Left renal pelvis (tissue), 4 donors: ENCODE measurements at regions not wholly inside any gene's neighbourhood (a gene's known extent, or its start where the extent isn't known, plus 50 kb on each side); places are given as distances from the start of the nearest gene placed in this dataset.
A peak's percentile ranks its signal among the peaks of the same experiment; 100 is the strongest.

Source experiments
- DNase-seq, 4 donors: peaks; one replicate each; pipeline ENCODE4 v3.0.0-alpha.2; 2013; ENCODE audit warnings: low read depth in 4 of 4, low spot score in 3 of 4

DNA sequence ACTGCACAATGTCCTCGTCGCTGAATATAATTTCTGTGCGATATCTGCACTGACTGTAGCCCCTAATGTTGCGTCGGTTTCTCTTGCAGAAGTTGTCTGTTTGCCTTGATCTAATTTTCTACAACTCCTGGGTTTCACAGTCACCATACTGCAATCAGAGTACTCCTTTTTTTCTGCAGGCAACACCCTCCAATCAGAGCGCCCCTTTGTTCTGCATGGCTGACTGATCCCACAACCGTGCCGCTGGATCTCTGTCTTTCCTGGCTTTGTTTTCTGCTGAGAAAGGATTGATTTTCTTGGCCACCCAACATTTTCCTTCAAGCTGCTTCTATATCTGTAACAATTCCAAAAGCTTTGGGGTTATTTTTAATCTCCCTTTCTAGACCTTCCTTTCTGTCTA lies 182.2 kb upstream of the SMARCA2 start:
- DNase-seq = no peak

DNA sequence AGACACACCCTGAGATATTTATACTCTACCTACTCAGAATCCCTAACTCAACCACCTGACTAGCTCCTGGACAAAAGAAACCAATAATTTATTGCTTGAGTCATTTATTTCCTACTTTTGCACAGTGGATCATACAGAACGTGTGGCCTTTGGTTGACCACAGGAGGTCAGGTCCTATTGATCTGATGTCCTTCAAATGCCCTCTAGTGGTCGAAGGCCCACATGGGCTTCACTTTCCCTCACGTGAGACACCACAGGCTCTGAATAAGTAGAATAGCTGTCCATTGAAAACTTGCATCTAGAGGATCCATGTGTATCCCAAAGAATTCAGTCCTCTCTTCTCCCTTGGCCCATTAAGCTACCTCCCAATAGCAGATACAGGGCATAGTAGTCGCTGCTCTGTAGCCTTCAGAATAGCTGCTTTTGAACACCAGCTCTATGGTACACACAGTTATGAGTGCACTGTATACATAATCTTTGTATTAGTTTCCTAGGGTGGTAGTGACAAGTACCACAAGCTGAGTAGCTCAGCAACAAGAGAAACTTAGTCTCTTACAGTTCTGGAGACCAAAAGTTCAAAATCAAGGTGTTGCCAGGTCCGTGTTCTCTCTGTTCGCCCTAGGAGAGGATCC lies 177.6 kb upstream of the SMARCA2 start:
- peak in 1 of 4 donors; percentile 10 for DNase-seq

DNA sequence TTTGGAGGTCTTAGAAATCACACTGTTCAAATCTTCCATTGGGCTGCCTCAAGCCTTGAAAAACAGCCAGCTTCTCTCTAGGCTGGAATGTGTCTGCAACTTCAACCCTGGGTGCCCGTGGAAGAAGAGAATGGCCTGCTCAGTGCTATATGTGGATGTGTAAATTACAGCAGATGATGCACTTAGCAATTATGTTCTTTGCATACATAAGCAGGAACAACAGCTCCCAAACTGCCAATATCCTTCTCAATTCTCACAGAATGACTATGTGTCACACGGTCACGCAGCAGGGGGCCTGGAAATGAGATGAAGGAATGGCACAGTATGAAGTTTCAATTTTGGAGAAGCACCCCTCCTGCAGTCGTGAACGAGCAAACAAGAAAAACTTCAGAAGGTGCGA lies 175.2 kb upstream of the SMARCA2 start:
- no peak for DNase-seq

DNA sequence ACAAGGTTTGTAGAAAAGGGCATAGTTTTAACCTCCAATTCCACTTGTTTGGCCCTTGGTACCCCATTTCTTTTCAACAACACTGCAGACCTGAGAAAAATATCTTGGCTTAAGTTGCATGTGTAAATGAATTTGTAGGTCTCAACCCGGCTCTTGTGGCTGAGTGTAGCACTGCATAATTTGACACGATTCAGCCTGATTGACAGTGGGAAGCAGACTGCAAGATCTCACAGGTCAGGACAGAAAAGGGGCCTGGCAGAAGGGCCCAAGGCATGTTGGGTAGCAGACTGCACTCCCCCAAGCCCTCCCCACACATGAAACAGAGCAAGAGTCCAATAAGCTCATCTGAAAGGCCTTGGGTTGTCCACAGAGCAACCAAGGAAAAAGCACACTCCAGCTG lies 169.7 kb upstream of the SMARCA2 start:
- DNase-seq = no peak

DNA sequence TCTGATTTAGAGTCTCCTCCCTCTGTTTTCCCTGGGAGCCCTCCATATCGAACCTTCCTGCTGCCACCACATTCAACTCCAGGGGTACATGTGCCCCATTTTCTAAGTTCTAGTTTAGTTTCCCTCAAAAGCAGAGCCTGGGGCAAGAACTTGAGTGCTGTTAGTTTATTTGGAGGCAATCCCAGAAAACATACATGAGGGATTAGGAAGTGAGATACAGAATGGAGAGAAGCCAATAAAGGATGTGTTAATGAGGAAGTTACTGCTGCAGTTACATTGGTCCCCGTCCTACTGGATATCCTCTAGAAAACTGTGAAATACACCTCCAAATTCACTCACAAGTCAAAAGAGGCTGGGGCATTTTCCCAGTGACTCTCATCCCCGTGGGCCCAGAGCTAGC lies 159.4 kb upstream of the SMARCA2 start:
- DNase-seq = no peak

DNA sequence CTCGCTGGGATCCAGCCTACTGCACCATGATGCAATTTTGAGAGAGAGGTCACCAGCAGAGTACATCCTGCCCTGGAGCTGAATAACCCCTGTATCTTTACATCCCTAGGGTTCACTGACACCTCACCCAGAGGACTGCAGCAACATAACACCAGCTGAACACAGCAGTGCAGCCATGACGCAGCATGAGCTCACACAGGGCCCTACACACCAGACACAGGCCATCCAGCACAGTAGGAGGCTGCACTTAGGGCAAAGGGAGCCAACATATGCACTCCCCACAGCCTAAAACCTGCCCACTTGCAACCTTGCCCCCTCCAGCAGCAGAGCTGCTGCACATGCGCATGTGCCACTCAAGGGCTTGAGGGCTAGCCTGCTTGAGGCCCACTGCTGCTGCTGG lies 157.3 kb upstream of the SMARCA2 start:
- no peak for DNase-seq

DNA sequence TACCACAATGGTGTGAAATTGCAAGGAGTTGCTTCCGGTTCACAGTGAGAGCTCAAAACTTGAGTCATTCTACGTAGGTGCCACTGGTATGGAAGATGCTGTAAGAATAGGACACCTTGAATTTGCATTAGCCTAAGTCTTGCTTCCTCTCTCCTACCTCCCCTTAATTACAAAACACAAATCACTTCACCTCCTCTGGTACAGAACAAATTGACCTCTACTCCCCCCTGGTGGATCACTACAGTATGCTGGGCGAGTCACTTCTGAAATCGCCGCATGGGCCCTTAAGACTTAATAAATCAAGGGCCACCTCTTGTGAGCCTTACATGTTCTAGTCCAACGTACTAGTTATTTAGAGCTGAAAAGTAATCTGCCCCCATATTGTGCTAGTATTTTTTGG lies 145.3 kb upstream of the SMARCA2 start:
- peak in 1 of 4 donors; percentile 11 for DNase-seq

DNA sequence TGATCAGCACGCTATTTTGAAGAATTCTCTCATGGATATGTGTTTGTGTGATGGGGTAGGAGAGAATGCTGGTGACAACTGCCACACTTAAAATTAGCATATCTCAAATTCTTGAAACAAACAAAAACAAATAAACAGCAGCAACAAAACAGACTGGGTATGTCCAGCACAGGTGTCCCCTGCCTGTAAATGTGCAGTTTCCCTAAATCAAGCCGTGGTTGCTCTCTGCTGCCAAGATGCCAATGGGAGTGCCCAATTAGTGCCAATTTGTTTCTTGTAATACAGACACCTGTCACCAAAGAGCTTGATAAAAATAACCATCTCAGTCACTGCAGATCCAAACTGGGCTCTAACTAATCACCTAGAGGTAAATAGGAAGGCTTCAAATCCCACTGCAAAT lies 144.2 kb upstream of the SMARCA2 start:
- DNase-seq = no peak

DNA sequence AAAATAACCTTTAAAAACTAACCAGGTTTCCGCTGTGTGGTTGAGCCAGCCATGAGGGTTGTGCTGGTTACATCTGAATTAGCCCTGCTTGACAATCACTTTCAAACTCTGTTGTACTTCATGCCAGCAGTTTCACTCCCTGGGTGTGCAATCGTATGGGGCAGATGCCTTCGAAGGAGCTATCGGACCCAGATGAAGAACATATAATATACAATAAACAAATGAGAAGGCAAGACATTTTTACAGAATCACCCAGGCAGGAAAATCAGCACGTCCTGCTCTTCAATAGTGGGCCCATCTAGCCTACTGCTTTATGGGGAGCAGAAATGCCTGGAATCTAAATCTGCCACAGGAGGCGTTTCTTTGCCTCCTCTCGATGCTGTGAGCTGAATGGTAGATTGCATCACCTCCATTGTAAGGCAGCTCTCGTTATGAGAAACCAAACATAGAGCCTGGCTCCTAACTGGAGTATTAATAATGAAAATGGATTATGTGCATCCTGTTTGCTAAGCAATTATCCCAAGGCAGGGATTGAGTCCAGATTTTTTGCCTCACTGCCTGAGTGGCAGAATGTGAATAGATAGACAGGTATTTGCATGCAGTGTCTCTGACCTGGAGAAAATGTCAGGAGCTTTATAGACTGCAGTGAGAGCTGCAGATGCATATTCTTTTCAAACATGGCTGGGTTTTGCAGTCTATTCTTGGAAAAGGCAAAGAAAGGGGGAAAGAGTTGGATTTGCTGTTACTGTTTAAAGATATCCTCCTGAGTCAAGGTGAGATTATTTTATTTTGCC lies 143.3 kb upstream of the SMARCA2 start:
- no peak for DNase-seq

DNA sequence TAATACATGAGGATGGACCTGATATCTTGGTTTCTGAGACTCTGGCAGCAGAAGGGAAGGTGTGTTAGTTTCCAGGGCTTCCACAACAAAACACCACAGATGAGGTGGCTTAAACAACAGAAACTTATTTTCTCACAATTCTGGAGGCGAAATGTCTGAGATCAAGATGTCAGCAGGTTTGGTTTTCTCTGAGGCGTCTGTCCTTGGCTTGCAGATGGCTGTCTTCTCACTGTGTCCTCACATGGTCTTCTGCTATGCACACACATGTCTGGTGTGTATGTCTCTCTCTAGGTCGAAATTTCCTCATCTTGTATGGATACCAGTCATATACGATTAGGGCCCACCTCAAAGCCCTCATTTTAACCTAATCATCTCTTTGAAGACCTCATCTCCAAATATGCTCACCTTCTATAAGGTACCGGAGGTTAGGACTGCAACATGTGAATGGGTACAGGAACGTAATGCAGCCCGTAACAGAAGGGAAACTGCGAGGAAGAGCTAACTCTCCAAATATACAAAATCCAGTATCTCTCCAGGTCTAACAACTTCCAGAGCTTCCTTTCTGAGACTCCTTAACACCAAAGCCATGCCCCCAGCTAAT lies 139.8 kb upstream of the SMARCA2 start:
- DNase-seq = no peak

DNA sequence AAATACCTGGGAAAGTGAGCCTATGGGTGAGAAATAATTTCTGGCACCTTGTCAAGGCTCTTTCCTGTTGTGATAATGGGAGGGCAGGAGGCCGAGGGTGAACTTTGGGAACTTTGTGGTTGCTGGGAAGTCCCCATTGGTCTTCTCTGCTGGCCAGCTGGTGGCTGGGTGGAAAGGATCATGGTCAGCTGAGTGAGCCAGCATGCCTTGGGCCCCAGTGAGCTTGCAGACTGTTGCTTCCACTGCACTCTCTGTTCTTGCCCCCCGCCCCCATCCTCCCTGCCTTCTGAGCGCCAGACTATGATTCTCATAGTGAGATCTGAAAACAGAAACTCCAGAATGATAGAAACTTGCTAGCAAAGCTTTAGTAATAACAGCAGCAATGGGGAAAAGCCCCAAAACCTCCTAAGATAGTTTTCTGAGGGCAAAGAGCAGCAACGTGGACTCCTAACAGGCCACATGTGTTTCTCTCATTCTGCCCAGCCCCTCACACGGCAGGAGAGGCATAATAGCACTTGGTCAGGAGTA lies 139.2 kb upstream of the SMARCA2 start:
- no peak for DNase-seq

DNA sequence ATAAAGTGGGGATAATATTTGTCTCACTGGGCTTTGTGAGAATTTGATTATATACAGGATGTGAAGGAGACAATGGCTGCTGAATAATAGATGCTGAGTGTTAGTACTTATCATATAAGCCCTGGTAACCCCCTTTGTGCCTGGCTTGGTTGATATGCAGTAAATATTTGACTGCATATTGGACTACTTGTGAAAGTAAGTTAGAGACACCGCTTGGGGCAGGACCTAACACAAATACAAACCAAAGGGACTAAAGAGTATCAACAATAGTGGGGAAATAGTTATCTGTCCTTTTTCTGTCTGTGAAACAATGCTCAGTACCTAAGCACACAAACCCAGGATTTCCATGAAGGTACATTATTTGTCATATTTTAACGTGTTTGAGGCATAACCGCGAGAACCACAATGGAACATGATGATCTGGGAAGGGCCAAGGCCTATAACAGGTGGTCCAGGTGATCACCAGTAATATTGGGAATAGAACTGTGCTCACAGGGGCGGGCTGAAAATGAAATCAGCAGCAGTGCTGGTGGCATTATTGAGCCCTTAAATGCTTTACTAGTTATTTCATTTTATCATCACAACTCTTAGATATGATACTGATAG lies 138.2 kb upstream of the SMARCA2 start:
- DNase-seq = no peak

DNA sequence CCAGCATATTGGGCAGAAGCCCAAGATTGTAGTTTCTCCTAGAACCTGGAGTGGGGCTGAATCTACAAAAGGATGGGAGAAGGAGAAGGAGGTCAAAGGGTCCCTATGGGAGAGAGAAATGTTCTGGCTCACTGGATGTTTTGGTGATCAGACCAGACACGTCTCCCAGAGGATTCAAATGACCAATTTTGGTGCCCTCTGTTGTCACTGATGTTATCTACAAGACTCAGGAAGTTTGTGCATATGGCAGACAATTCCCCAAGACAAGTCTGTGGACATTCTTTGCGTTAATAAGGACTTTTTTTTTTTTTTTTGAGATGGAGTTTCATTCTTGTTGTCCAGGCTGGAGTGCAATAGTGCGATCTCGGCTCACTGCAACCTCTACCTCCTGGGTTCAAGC lies 137.2 kb upstream of the SMARCA2 start:
- no peak for DNase-seq

DNA sequence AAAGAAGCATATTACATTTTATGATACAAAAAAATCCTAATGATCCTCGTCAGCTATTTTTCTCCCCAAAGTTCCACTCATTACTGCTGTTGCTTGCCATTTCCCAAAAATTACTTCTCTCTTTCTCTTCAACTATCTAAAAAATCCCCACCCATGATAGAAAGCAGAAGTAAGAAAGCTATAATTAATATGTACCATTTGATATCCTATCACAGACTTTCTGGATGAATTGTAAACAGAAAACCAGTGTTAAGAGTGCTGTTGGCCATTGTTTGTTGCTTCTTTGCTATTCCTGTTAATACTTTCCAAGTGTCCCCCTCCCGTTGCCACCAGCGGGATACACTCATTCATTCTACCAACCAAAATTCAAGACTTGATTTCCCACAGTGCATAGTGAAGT lies 136.3 kb upstream of the SMARCA2 start:
- no peak for DNase-seq

DNA sequence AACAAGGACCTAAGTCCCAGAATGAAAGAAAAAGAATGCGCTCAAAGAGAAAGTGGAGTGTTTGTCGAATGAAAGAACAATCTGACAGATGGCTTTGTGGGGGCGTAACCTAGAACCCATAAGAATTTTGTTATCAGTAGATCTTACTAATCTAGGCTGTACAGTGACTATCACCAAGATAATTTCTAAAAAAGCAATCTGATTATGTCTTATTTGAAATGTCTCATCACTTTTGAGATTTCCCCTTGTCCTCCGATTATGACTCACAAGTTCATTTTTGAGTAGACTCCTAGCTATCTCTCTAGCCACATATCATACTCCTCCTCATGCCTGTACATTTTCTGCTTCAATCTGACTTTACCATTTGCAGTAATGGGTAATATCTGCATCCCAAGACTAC lies 135.6 kb upstream of the SMARCA2 start:
- DNase-seq = no peak

DNA sequence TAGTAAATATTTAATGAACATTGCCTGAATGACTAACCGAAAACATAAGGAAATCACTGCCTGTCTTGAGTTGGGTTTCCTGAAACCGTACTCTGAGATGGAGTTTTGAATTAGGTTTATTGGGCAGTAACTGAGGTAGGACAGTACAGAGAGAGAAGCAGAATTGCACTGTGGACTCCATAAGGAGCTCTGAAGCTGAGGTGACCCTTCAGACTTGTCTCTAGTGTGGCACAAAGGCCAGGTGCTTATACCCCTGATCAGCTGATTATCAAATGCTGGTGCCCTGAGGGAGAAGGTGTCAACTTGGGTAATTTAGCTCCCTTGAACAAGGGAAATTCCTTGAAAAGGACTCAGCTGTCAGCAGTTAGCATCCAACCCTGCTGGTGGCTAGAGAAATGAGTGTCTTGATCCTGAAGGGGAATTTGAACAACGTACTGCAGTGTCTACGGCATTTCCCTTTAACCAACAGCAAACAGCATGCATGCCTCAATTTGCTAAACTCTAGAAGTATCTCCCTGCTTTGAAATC lies 135.0 kb upstream of the SMARCA2 start:
- DNase-seq = no peak

DNA sequence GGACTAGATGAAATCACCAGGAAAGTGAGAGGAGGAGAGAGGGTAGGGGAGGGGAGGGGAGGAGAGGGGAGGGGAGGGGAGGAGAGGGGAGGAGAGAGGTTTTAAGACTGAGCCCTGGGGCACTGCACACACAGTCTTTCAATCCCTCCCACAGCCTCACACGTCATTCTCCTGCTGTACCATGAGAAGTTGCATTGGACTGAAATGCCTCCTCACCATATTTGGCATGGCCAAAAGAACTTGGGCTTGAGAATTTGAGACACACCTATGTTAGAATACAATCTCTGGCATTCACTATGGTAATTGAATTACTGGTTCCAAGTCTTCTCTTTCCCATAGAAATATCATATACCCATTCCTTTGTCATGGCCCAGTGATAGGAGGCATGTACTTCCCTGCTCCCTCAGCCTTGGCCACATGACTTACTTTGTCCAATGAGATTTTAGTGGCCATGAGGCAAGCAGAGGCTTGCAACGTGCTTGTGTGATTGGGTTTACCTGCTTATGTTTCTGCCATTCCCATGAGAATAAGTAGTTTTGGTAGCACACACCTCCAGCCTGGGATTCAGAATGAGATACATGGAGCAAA lies 133.3 kb upstream of the SMARCA2 start:
- no peak for DNase-seq

DNA sequence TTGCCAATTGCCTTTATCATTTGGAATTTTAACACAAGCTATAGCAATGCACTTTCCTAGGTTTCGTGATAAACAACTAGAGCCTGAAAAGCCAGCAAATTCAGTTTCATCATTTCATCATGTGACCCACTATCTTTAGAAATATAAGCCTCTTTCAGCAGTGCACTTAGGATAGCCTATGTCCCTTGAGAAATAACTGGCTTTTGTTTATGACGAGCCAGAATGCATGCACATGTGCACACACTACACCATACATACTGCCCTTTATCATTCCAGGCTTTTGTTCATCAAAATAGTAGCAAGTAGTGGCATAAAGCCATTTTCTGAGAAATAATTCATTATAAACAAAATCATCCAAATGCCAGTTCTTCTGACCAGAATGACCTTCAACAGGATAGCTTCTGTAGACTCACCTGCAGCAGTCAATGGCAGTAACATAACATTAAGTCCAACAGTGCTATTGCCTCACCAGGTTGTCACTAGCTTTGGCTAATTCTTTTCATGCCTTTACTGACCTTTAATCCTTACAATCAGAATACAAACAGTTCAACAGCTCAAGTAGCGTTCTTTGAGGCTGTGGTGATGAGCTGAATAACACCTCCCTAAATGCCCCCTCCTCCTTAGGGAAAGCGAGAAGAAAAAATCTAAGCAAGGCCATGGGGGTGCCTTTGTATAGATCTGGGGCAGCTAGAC lies 132.3 kb upstream of the SMARCA2 start:
- no peak for DNase-seq

DNA sequence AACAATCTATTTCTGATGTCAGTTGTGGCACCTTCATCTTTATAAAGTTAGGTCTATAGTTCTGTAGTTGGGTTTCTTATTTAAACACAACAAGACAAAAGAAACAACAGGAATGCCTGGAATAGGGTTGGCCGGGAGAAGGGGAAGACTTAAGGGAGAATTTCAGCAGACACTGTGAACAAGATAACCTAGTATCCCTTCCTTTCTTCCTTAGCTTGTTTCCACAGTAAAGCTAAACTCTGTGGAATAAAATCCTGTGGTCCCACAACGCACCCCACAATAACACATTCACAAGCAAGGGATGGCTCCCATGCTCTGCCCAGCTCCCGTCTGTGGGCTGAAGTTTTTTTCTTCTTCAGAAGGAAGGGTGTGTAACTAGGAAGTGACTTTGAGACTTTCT lies 124.9 kb upstream of the SMARCA2 start:
- DNase-seq = no peak

DNA sequence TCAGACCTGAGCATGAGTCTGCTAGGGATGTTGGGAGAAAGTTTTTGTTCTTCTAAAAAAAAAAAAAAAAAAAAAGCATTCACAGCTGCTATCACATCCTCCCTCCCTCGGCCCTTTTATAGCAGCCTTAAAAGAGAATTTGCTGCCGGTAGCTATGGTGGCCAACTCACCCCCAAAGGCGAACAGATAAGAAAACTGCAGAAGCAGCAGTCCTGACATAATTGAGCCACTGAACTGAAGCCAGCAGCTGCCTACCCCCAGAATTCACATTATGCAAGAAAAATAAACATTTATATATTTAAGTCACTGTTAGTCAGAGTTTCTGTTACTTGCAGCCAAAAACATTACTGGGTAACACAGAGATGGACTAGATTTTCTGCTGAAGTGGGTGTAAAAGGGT lies 124.3 kb upstream of the SMARCA2 start:
- no peak for DNase-seq
